B cell (primary cell): ENCODE measurements at regions not wholly inside any gene's neighbourhood (a gene's known extent, or its start where the extent isn't known, plus 50 kb on each side); places are given as distances from the start of the nearest gene placed in this dataset.
A peak's percentile ranks its signal among the peaks of the same experiment; 100 is the strongest.
"Not testable (repeated sequence)": the region's sequence is repeated elsewhere in the genome, so short reads cannot be mapped to it uniquely, and the experiment has no call there.

ENCODE experiments used
- ATAC-seq: fragments of 200-7000 bp; cut with Tn5 transposase; one replicate; pipeline ENCODE4 v1.10.0; 2021; ENCODE audit warnings: low read depth, mild to moderate bottlenecking, moderate number of reproducible peaks, moderate library complexity
- CTCF ChIA-PET: fragments of 350-600 bp; sonication (Branson Sonifier 250); formaldehyde crosslinking; loops from one replicate; lab custom pipeline; 2021; ENCODE audit warnings: antibody characterized with exemption, inconsistent platforms; lab: Charles Lee
- POLR2A ChIA-PET: fragments of 350-600 bp; sonication (Branson Sonifier 250); formaldehyde crosslinking; loops from one replicate; lab custom pipeline; 2021; ENCODE audit warnings: antibody characterized with exemption; lab: Charles Lee
- DNase-seq: peaks from one replicate; pipeline ENCODE4 v3.0.0; 2013
- H2AFZ ChIP-seq: 2 replicates; pipeline ENCODE4 v1.6.1; 2012; ENCODE audit warnings: mild to moderate bottlenecking, low read depth, low read length; ENCODE audit not compliant: insufficient read depth, poor library complexity, severe bottlenecking
- H3K27ac ChIP-seq, 2 donors: 1 replicate in 1 of 2; 2 replicates in 1 of 2; pipeline ENCODE4 v1.5.1; 2012 to 2013; ENCODE audit warnings: low read length in 2 of 2, mild to moderate bottlenecking in 2 of 2, moderate library complexity in 1 of 2
- H3K27me3 ChIP-seq, 4 experiments: fragments of 200-600 bp in 1 of 4; sonication (generic) in 1 of 4; replicated peaks in 1 of 4; 1 replicate in 2 of 4; 2 replicates in 2 of 4; pipeline versions ENCODE4 v1.6.1 to v1.7.0; 2013 to 2016; ENCODE audit warnings: low read length in 3 of 4, mild to moderate bottlenecking in 2 of 4, mixed read lengths in 1 of 4, moderate library complexity in 1 of 4; ENCODE audit not compliant: insufficient read depth in 4 of 4, control insufficient read depth in 3 of 4; ENCODE audit errors: control extremely low read depth in 1 of 4
- H3K36me3 ChIP-seq, 2 experiments: replicated peaks in 1 of 2; 1 replicate in 1 of 2; 2 replicates in 1 of 2; pipeline versions ENCODE4 v1.6.1 to v1.7.1; 2013; ENCODE audit warnings: low read length in 1 of 2; ENCODE audit not compliant: insufficient read depth in 2 of 2, control insufficient read depth in 1 of 2; ENCODE audit errors: control extremely low read depth in 1 of 2, extremely low read depth in 1 of 2
- H3K4me1 ChIP-seq, 2 donors: fragments of 200-600 bp in 1 of 2; sonication (generic) in 1 of 2; 1 replicate in 1 of 2; 2 replicates in 1 of 2; pipeline versions ENCODE4 v1.5.1 to v1.6.1; 2013 to 2017; ENCODE audit warnings: low read length in 2 of 2; ENCODE audit not compliant: control insufficient read depth in 2 of 2, insufficient read depth in 2 of 2
- H3K4me2 ChIP-seq: replicated peaks from 2 replicates; pipeline ENCODE3; 2012; ENCODE audit warnings: mild to moderate bottlenecking, low read depth, low read length; ENCODE audit not compliant: poor library complexity, severe bottlenecking
- H3K4me3 ChIP-seq, 5 experiments: fragments of 200-600 bp in 1 of 5; sonication (generic) in 1 of 5; 1 replicate in 3 of 5; 2 replicates in 2 of 5; pipeline versions ENCODE4 v1.5.1 to v1.7.0; 2011 to 2016; ENCODE audit warnings: low read length in 4 of 5, mild to moderate bottlenecking in 4 of 5, low read depth in 2 of 5, control low read depth in 1 of 5, moderate library complexity in 1 of 5; ENCODE audit not compliant: insufficient read depth in 1 of 5; ENCODE audit errors: control extremely low read depth in 1 of 5, extremely low read depth in 1 of 5
- H3K79me2 ChIP-seq: fragments of 200-600 bp; sonication (generic); one replicate; pipeline ENCODE4 v1.6.0; 2016; ENCODE audit warnings: low read length; ENCODE audit not compliant: control insufficient read depth, insufficient read depth
- H3K9ac ChIP-seq: fragments of 200-600 bp; sonication (generic); 2 replicates; pipeline ENCODE4 v1.6.1; 2017; ENCODE audit warnings: mild to moderate bottlenecking, low read length, moderate library complexity
- H3K9me3 ChIP-seq, 3 donors: one replicate each; pipeline versions ENCODE4 v1.6.1 to v1.7.1; 2013; ENCODE audit warnings: low read length in 2 of 3; ENCODE audit not compliant: control insufficient read depth in 2 of 3, insufficient read depth in 1 of 3; ENCODE audit errors: control extremely low read depth in 1 of 3
- H4K20me1 ChIP-seq: 2 replicates; pipeline ENCODE4 v1.6.0; 2012; ENCODE audit warnings: mild to moderate bottlenecking, low read length; ENCODE audit not compliant: insufficient read depth, control insufficient read depth, poor library complexity, severe bottlenecking
- H3K27ac Mint-ChIP-seq: one replicate; pipeline ENCODE4 v1.8.0; 2021; ENCODE audit warnings: mixed read lengths
- H3K27me3 Mint-ChIP-seq: one replicate; pipeline ENCODE4 v1.8.0; 2021; ENCODE audit warnings: mixed read lengths
- H3K4me1 Mint-ChIP-seq: one replicate; pipeline ENCODE4 v1.8.0; 2021; ENCODE audit warnings: mixed read lengths
- H3K4me3 Mint-ChIP-seq: one replicate; pipeline ENCODE4 v1.8.0; 2021; ENCODE audit warnings: mixed read lengths
- H3K9me3 Mint-ChIP-seq: one replicate; pipeline ENCODE4 v1.8.0; 2022; ENCODE audit warnings: mixed read lengths; ENCODE audit not compliant: insufficient read depth
- CTCF ChIP-seq: fragments of 200-600 bp; IDR thresholded peaks from one replicate; pipeline ENCODE4 v1.8.0; 2022; ENCODE audit warnings: antibody characterized with exemption, mild to moderate bottlenecking
- EZH2 ChIP-seq: IDR thresholded peaks from 2 replicates; pipeline ENCODE4 v1.6.1; 2012; ENCODE audit warnings: borderline replicate concordance, low read depth, mild to moderate bottlenecking, moderate library complexity, low read length; ENCODE audit not compliant: insufficient read depth, poor library complexity, severe bottlenecking
- WGBS: methylation state at CpG from one replicate; pipeline ENCODE4 v1.1.5; 2013; ENCODE audit warnings: missing lambda C conversion rate; ENCODE audit not compliant: insufficient coverage; 5-methylcytosine and 5-hydroxymethylcytosine counted together
- intact Hi-C: fragments of 100-400 bp; cut with micrococcal nuclease; formaldehyde crosslinking; loops from one replicate; pipeline ENCODE4 v1.10.0; 2022

GRCh38 chr20:25862967-25863530 is 166.4 kb upstream of the ZNF337 start:
- peak overlapping the region; percentile 42 for H2AFZ ChIP-seq
- WGBS: 2% methylated on average over 53 of the region's 53 CpGs
- H3K27me3 ChIP-seq: peaks cover 0 to 77% (median 38%) of the 10 kb centered on the region in 4 experiments
- H3K9me3 Mint-ChIP-seq, CTCF ChIA-PET, H3K27ac ChIP-seq, H3K79me2 ChIP-seq, POLR2A ChIA-PET, H4K20me1 ChIP-seq, H3K36me3 ChIP-seq, intact Hi-C loops, ATAC-seq: not testable (repeated sequence)
- H3K9me3 ChIP-seq: peaks cover 0 to 17% (median 0%) of the 10 kb centered on the region in 3 donors
- Mint-ChIP-seq H3K27me3 (peaks cover 71% of the 10 kb centered on the region), H3K4me1 (peaks cover 66% of the 10 kb centered on the region), H3K4me3 (peak overlapping the region; percentile 79), H3K27ac (peak overlapping the region; percentile 5)
- peak overlapping the region; percentile 75 for H3K4me2 ChIP-seq
- peak overlapping the region in 4 of 5 experiments; percentile 15 to 45 (median 37) for H3K4me3 ChIP-seq
- H3K4me1 ChIP-seq: peaks cover 50 to 62% of the 10 kb centered on the region in 2 donors
- H3K9ac ChIP-seq: peak overlapping the region; percentile 55
- DNase-seq: peak; percentile 83

GRCh38 chr20:25860531-25861150 is 164.0 kb upstream of the ZNF337 start:
- Mint-ChIP-seq H3K9me3 (no peaks in the 10 kb centered on the region), H3K4me3 (peak overlapping the region; percentile 79), H3K27me3 (peaks cover 70% of the 10 kb centered on the region), H3K4me1 (peaks cover 68% of the 10 kb centered on the region), H3K27ac (no peak overlapping the region)
- no peaks in the 10 kb centered on the region for H3K79me2 ChIP-seq
- peaks cover 50 to 62% of the 10 kb centered on the region in 2 donors for H3K4me1 ChIP-seq
- no peak overlapping the region for H2AFZ ChIP-seq
- H4K20me1 ChIP-seq: no peaks in the 10 kb centered on the region
- no peak overlapping the region for H3K27ac ChIP-seq
- DNase-seq (peak; percentile 10), ATAC-seq (no peak)
- H3K9ac ChIP-seq: no peak overlapping the region
- intact Hi-C loops: no loop called here
- H3K36me3 ChIP-seq: no peaks in the 10 kb centered on the region
- 55% methylated on average over 18 of the region's 23 CpGs for WGBS
- no peak overlapping the region for H3K4me3 ChIP-seq
- TF ChIP-seq EZH2 (no peak), CTCF (no peak)
- H3K27me3 ChIP-seq: peaks cover 0 to 74% (median 36%) of the 10 kb centered on the region in 4 experiments
- peaks cover 0 to 19% (median 0%) of the 10 kb centered on the region in 3 donors for H3K9me3 ChIP-seq
- ChIA-PET POLR2A (no interaction called here), CTCF (no interaction called here)
- peak overlapping the region; percentile 75 for H3K4me2 ChIP-seq
